ENCODE measurements at regions not wholly inside any gene's neighbourhood (a gene's known extent, or its start where the extent isn't known, plus 50 kb on each side); places are given as distances from the start of the nearest gene placed in this dataset.
"Not testable (repeated sequence)": the region's sequence is repeated elsewhere in the genome, so short reads cannot be mapped to it uniquely, and the experiment has no call there.

DNA sequence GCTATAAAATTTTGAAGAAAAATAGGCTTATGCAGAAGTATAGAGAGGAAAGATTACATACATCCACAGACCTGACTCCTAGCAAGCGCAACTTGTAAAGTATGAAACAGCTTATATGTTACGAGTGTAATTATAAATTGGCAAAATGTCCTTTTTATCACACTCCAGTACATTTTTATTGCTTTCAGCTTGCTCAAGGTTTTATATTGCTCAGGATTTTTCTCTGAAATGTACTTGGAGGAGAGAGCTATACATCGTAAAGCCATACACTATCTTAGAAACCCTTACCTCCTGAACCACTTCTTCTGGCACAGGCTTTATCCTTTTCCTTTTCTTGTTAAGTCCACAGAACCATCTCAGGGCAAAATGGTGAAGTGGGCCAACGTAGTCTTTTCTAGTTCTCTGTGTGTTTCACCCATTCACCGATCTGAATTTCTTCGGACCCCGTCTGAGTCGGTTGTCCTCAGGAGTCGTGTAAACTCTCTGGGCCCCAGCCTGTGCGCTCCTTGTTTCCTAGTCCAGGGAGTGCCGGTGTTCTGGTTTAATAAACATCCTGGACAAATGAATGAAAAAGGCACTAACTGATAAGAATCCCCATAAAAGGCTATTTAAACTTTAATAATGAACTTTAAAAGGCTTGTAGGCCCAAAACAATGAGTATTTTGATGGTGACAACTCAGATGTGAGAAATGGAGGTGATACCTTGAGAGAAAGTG is 150.2 kb upstream of the SPATA31A3 start:
- H3K4me1 Mint-ChIP-seq (ENCODE audit: low read depth); CTCF ChIA-PET; H3K27me3 Mint-ChIP-seq (ENCODE audit: low read depth); H3K9me3 Mint-ChIP-seq (ENCODE audit: insufficient read depth); H3K36me3 Mint-ChIP-seq (ENCODE audit: low read depth); ATAC-seq; H3K4me3 Mint-ChIP-seq; POLR2A ChIA-PET; DNase-seq; H3K27ac Mint-ChIP-seq: not testable (repeated sequence)

DNA sequence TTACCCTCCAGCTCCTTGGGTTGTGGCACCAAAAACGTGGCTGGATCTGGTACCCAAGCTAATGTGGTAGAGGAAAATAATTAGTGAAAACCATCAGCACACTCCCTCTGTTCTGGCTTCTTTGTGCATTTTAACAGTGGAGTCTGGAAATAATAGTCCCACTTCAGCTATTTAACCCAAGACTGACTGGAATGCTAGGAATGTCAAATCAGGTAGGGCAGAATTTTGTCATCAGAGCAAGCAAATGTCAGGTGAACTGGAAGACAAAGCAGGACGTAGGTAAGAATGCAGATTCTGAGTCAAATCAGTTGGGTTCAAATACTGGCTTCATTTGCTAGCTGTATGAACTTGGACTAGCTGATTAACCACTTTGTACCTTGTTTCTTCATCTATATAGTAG is 144.0 kb upstream of the SPATA31A3 start:
- DNase-seq, POLR2A ChIA-PET: not testable (repeated sequence)

DNA sequence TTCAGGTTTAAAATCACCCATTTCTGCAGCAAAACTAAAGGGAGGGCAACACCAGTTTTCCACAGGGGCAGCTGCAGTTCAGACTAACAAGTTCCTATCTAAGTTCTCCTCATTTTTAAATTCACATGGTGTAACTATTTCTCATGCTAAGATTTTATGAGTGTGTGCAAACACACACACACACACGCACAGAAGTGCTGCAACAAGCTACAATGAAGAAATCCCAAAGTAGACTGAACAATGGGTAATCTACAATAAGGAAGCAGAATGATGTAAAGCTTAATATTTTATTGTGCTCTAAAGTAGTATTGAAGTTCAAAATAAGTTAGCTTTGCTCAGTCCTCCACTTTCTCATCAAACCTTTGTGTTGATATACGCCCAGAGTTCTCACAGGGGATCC is 140.8 kb upstream of the SPATA31A3 start:
- H3K36me3 Mint-ChIP-seq (ENCODE audit: low read depth); H3K9me3 Mint-ChIP-seq (ENCODE audit: insufficient read depth); H3K27ac Mint-ChIP-seq; H3K4me1 Mint-ChIP-seq (ENCODE audit: low read depth); POLR2A ChIA-PET; DNase-seq; CTCF ChIA-PET; H3K4me3 Mint-ChIP-seq; ATAC-seq; H3K27me3 Mint-ChIP-seq (ENCODE audit: low read depth): not testable (repeated sequence)

More for the DNA sequence above, 144.0 kb upstream of the SPATA31A3 start:
- H3K36me3 Mint-ChIP-seq (ENCODE audit: low read depth); H3K4me3 Mint-ChIP-seq; H3K4me1 Mint-ChIP-seq (ENCODE audit: low read depth); ATAC-seq; H3K9me3 Mint-ChIP-seq (ENCODE audit: insufficient read depth); H3K27ac Mint-ChIP-seq; CTCF ChIA-PET; H3K27me3 Mint-ChIP-seq (ENCODE audit: low read depth): not testable (repeated sequence)

DNA sequence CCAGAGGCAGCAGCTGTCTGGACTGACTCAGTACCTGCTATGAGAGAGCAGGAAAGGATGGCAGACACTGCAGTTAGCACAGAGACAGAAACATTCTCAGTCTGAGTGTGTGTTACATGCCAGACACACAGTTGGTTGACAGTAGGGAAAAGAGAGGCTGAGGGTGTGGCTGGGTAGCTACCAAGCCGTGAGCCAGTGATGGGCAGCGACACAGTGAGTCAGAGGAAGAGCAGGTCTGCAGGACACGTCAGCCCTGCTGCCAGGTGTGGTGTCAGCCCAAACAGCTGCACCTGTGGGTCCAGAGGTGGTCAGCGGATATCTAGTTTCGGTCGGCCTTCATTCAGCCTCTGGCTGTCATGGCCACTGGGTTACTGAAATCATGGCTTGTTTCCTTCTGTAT is 124.4 kb upstream of the SPATA31A3 start:
- CTCF ChIA-PET; H3K36me3 Mint-ChIP-seq (ENCODE audit: low read depth); ATAC-seq; DNase-seq; H3K27ac Mint-ChIP-seq; POLR2A ChIA-PET; H3K4me1 Mint-ChIP-seq (ENCODE audit: low read depth); H3K4me3 Mint-ChIP-seq; H3K27me3 Mint-ChIP-seq (ENCODE audit: low read depth); H3K9me3 Mint-ChIP-seq (ENCODE audit: insufficient read depth): not testable (repeated sequence)

DNA sequence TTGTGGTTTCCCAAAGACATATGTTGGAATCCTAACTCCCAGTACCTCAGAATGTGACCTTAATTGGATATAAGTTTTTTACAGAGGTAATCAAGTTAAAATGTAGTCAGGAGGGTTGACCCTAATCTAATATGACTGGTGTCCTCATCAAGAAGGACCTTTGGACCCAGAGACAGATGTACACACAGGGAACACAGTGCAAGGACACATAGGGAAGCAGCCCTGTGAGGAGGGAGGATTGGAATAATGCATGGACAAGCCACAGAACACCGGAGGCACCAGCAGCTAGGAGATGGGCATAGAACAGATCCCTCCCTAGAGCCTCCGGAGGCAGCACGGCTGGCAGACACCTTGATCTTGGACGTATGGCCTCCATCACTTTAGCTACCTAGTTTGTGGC is 119.8 kb upstream of the SPATA31A3 start:
- DNase-seq; H3K9me3 Mint-ChIP-seq (ENCODE audit: insufficient read depth); H3K4me3 Mint-ChIP-seq; ATAC-seq; POLR2A ChIA-PET; H3K36me3 Mint-ChIP-seq (ENCODE audit: low read depth); CTCF ChIA-PET; H3K27me3 Mint-ChIP-seq (ENCODE audit: low read depth); H3K27ac Mint-ChIP-seq; H3K4me1 Mint-ChIP-seq (ENCODE audit: low read depth): not testable (repeated sequence)

DNA sequence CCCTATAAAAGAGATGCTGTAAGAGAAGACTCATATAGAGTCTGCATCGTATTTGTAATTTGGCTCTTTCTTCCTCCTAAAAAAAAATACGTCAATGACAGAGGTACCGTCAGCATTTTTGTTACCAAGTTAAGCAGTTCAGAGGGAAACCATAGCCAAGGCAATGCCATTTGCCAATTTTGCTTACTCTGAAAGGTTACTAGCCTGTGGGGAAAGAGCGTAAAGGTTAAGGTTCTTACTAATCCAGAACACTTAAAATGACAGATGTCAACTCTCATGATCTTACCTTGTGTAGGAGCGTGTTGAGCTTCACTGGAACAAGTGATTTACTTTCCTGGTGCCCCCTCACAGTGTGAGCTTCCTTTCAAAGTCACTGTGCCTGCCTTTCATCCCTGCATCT is 119.4 kb upstream of the SPATA31A3 start:
- POLR2A ChIA-PET; ATAC-seq; DNase-seq; CTCF ChIA-PET; H3K27ac Mint-ChIP-seq; H3K27me3 Mint-ChIP-seq (ENCODE audit: low read depth); H3K4me1 Mint-ChIP-seq (ENCODE audit: low read depth); H3K9me3 Mint-ChIP-seq (ENCODE audit: insufficient read depth); H3K4me3 Mint-ChIP-seq; H3K36me3 Mint-ChIP-seq (ENCODE audit: low read depth): not testable (repeated sequence)

DNA sequence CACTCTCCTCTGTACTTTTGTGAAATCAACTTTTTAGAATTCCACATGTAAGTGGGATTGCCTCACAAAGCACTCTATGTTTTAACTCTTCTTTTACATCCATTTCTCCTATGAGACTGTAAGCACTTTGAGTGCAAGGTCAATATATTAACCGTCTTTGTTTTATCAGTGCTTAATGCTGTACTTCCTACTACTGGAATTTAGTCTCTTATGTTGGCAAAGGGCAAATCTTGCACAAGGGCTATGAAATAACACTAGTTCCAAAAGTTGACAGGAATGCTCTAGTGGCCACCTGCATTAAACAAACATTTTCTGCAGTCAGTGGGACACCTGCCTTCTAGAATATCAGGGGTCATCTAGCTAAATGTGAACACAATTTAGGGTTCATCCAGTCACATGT is 117.5 kb upstream of the SPATA31A3 start:
- POLR2A ChIA-PET; H3K4me3 Mint-ChIP-seq; DNase-seq; H3K27me3 Mint-ChIP-seq (ENCODE audit: low read depth); CTCF ChIA-PET; H3K27ac Mint-ChIP-seq; H3K9me3 Mint-ChIP-seq (ENCODE audit: insufficient read depth); H3K4me1 Mint-ChIP-seq (ENCODE audit: low read depth); H3K36me3 Mint-ChIP-seq (ENCODE audit: low read depth); ATAC-seq: not testable (repeated sequence)

DNA sequence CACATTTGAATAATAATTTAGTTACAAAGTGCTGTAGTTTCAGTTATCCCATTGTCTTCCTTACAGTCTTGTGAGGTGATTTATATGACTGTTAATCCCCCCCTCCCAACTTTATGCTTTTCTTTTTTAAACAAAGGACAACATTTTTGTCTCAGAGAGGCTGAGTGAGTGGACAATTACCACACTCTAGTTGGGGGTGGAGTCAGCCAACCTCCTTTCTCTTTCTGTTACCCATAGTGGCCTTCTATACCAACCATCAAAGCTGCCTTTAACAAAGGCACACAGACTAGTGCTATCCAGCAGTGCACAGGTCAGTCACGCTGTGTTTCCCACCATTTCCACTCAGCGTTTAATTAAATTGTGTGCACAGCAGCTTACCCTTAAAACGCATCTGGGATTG is 114.3 kb upstream of the SPATA31A3 start:
- CTCF ChIA-PET; DNase-seq; POLR2A ChIA-PET; ATAC-seq; H3K4me3 Mint-ChIP-seq; H3K4me1 Mint-ChIP-seq (ENCODE audit: low read depth); H3K27me3 Mint-ChIP-seq (ENCODE audit: low read depth); H3K36me3 Mint-ChIP-seq (ENCODE audit: low read depth); H3K27ac Mint-ChIP-seq; H3K9me3 Mint-ChIP-seq (ENCODE audit: insufficient read depth): not testable (repeated sequence)

DNA sequence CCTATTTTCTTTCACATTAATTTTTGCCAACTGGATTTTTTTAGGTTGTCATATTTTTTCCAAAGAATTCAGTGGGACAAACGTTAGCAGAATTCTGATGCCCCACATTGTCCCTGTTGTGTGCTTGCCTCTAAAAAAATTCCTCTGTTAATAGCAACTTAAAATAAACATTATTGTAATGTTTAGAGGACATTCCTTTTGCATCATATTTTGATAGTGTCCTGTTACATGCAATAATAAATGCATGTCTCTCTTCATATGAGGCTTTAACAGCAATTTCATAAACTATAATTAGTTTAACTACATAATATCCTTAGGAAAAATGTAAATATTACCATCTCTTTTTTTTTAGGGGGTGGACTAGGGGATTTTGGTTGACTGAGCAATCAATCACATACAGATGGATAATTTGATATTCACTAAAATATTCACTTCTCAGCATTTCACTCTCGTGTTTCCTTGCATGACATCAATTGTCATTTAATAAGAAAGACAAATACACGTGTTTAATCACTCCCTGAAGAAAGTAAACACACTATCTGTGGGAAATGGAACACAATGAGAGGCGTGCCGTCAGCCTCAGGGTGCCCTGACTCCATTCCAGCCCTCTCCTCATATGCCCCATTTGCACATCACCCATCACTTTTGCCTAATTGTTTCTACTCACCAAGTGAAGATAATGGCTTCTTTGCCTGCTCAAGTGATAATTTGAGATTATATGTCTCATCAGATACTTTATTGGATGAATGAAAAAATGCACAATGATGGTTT is 110.3 kb upstream of the SPATA31A3 start:
- CTCF ChIA-PET; ATAC-seq; H3K9me3 Mint-ChIP-seq (ENCODE audit: insufficient read depth); H3K36me3 Mint-ChIP-seq (ENCODE audit: low read depth); H3K4me1 Mint-ChIP-seq (ENCODE audit: low read depth); H3K27ac Mint-ChIP-seq; POLR2A ChIA-PET; H3K27me3 Mint-ChIP-seq (ENCODE audit: low read depth); H3K4me3 Mint-ChIP-seq; DNase-seq: not testable (repeated sequence)

DNA sequence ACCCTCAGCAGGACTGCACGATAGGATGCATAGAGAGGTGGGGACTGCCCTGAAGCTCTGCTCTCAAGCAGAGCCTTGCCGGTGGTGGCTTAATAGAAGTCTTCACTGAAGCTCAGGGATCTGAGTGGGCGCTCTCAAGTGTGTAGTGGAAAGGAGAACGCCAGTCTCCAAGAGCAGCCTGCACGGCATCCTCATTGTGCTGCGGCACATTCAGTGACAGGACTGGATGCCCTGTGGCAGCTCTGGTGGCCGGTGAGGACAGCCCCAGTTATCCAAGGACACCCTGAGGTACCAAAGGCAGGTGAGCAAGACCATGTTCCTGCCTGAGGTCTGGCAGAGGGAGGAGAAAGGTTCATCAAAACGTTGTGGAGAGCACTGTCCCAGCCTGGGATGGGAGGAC is 98.8 kb upstream of the SPATA31A3 start:
- H3K9me3 Mint-ChIP-seq (ENCODE audit: insufficient read depth); POLR2A ChIA-PET; CTCF ChIA-PET; H3K4me1 Mint-ChIP-seq (ENCODE audit: low read depth); ATAC-seq; DNase-seq; H3K4me3 Mint-ChIP-seq; H3K27me3 Mint-ChIP-seq (ENCODE audit: low read depth); H3K36me3 Mint-ChIP-seq (ENCODE audit: low read depth); H3K27ac Mint-ChIP-seq: not testable (repeated sequence)

DNA sequence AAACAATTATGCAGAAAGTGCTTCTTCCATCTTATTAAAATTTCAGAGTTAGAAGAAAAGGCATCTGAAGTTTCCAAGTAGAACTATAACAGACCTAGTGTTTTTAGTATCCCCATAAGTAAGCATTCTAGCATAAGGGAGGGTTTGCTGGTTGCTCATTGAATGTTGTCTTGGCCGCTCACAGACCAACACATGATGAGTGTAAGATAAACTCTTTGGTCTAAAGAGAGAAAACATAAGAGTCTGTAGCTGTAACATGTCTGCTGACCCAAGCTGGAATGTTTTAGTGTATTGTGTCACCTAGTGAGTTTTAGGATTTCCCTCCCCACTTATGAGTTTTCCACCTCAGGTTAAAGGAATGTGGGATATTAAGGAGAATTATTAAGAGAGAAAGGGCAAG is 94.5 kb upstream of the SPATA31A3 start:
- H3K9me3 Mint-ChIP-seq (ENCODE audit: insufficient read depth); CTCF ChIA-PET; H3K4me3 Mint-ChIP-seq; H3K36me3 Mint-ChIP-seq (ENCODE audit: low read depth); ATAC-seq; H3K4me1 Mint-ChIP-seq (ENCODE audit: low read depth); POLR2A ChIA-PET; DNase-seq; H3K27ac Mint-ChIP-seq; H3K27me3 Mint-ChIP-seq (ENCODE audit: low read depth): not testable (repeated sequence)

DNA sequence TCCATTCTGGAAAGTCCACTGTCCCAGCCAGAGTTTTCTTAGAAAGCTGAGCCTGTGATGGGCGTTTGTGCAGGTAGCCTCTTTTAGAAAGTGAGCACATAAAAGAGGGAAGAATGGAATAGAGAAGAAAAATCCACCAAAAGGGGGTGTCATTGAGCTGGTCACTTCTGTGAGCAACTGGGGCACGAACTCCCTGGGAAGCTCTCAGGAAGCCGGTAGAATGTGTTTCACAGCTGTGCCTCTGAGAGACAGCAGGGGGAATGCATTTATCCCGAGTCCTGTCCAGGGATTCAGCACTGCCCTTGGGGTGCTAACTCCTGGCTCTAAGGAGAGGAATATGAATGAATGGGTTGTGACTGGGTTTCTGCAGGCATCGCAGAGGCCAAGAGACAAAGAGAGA is 73.8 kb upstream of the SPATA31A3 start:
- H3K27ac Mint-ChIP-seq; H3K9me3 Mint-ChIP-seq (ENCODE audit: insufficient read depth); POLR2A ChIA-PET; CTCF ChIA-PET; H3K27me3 Mint-ChIP-seq (ENCODE audit: low read depth); H3K4me1 Mint-ChIP-seq (ENCODE audit: low read depth); H3K4me3 Mint-ChIP-seq; ATAC-seq; DNase-seq; H3K36me3 Mint-ChIP-seq (ENCODE audit: low read depth): not testable (repeated sequence)
